ENCODE measurements at regions not wholly inside any gene's neighbourhood (a gene's known extent, or its start where the extent isn't known, plus 50 kb on each side); places are given as distances from the start of the nearest gene placed in this dataset.

GRCh38 chr1:168372307-168372706 is 91.6 kb downstream of the TBX19 start:
- DNase-seq (ENCODE audit: low read depth) = no peak
- TF ChIP-seq, protein P1, sequence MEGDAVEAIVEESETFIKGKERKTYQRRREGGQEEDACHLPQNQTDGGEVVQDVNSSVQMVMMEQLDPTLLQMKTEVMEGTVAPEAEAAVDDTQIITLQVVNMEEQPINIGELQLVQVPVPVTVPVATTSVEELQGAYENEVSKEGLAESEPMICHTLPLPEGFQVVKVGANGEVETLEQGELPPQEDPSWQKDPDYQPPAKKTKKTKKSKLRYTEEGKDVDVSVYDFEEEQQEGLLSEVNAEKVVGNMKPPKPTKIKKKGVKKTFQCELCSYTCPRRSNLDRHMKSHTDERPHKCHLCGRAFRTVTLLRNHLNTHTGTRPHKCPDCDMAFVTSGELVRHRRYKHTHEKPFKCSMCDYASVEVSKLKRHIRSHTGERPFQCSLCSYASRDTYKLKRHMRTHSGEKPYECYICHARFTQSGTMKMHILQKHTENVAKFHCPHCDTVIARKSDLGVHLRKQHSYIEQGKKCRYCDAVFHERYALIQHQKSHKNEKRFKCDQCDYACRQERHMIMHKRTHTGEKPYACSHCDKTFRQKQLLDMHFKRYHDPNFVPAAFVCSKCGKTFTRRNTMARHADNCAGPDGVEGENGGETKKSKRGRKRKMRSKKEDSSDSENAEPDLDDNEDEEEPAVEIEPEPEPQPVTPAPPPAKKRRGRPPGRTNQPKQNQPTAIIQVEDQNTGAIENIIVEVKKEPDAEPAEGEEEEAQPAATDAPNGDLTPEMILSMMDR (IDR thresholded peaks at IDR 0.05; ENCODE audit: insufficient read depth, low read length, poor library complexity, severe bottlenecking) = no peak
- no peaks in the 10 kb centered on the region for H3K36me3 ChIP-seq (ENCODE audit: control insufficient read depth, insufficient read depth, low read length)
- H3K4me3 ChIP-seq (ENCODE audit: low read depth, low read length) = no peak overlapping the region
- no peaks in the 10 kb centered on the region for H3K27me3 ChIP-seq (ENCODE audit: control insufficient read depth, insufficient read depth, low read length)

DNA sequence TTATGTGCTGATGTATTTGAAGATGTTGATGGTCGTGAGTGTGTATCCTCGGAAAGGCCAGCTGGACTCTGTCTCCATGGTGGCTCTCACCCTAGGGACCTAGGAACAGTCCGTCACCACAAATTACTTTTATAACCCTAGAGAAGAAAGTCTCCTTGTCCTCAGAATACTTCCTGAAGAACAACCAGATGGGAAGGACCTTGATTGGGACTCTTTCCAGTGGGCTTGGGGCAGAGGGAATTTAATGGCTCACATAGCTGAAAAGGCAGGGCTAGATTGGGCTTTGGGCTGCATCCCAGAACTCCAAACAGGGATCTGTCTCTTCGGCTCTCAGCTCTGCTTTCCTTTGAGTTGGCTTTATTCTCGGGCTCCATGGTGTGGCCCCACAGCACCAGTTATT is 90.8 kb downstream of the TBX19 start:
- no peak overlapping the region for H3K4me3 ChIP-seq (ENCODE audit: low read depth, low read length)
- H3K27me3 ChIP-seq (ENCODE audit: control insufficient read depth, insufficient read depth, low read length) = no peaks in the 10 kb centered on the region
- TF ChIP-seq, protein P1 (IDR thresholded peaks at IDR 0.05; ENCODE audit: insufficient read depth, low read length, poor library complexity, severe bottlenecking) = no peak
- no peaks in the 10 kb centered on the region for H3K36me3 ChIP-seq (ENCODE audit: control insufficient read depth, insufficient read depth, low read length)
- no peak for DNase-seq (ENCODE audit: low read depth)

- TF ChIP-seq, protein P1 (IDR thresholded peaks at IDR 0.05; ENCODE audit: insufficient read depth, low read length, poor library complexity, severe bottlenecking) = no peak
- DNase-seq (ENCODE audit: low read depth) = no peak
- Histone ChIP-seq H3K4me3 (ENCODE audit: low read depth, low read length) (no peak overlapping the region), H3K27me3 (ENCODE audit: control insufficient read depth, insufficient read depth, low read length) (no peaks in the 10 kb centered on the region), H3K36me3 (ENCODE audit: control insufficient read depth, insufficient read depth, low read length) (no peaks in the 10 kb centered on the region)
Observed at GRCh38 chr1:168370586-168370985, 89.9 kb downstream of the TBX19 start.

- H3K4me3 ChIP-seq (ENCODE audit: low read depth, low read length) = no peak overlapping the region
- TF ChIP-seq, protein P1 (IDR thresholded peaks at IDR 0.05; ENCODE audit: insufficient read depth, low read length, poor library complexity, severe bottlenecking) = no peak
- H3K36me3 ChIP-seq (ENCODE audit: control insufficient read depth, insufficient read depth, low read length) = no peaks in the 10 kb centered on the region
- no peaks in the 10 kb centered on the region for H3K27me3 ChIP-seq (ENCODE audit: control insufficient read depth, insufficient read depth, low read length)
- DNase-seq (ENCODE audit: low read depth) = no peak
Observed at GRCh38 chr1:168369655-168370054, 89.0 kb downstream of the TBX19 start.

- DNase-seq (ENCODE audit: low read depth) = no peak
- Histone ChIP-seq H3K36me3 (ENCODE audit: control insufficient read depth, insufficient read depth, low read length) (no peaks in the 10 kb centered on the region), H3K4me3 (ENCODE audit: low read depth, low read length) (no peak overlapping the region), H3K27me3 (ENCODE audit: control insufficient read depth, insufficient read depth, low read length) (no peaks in the 10 kb centered on the region)
- TF ChIP-seq, protein P1 (IDR thresholded peaks at IDR 0.05; ENCODE audit: insufficient read depth, low read length, poor library complexity, severe bottlenecking) = no peak
Observed at GRCh38 chr1:168368131-168368530, 87.5 kb downstream of the TBX19 start.

DNA sequence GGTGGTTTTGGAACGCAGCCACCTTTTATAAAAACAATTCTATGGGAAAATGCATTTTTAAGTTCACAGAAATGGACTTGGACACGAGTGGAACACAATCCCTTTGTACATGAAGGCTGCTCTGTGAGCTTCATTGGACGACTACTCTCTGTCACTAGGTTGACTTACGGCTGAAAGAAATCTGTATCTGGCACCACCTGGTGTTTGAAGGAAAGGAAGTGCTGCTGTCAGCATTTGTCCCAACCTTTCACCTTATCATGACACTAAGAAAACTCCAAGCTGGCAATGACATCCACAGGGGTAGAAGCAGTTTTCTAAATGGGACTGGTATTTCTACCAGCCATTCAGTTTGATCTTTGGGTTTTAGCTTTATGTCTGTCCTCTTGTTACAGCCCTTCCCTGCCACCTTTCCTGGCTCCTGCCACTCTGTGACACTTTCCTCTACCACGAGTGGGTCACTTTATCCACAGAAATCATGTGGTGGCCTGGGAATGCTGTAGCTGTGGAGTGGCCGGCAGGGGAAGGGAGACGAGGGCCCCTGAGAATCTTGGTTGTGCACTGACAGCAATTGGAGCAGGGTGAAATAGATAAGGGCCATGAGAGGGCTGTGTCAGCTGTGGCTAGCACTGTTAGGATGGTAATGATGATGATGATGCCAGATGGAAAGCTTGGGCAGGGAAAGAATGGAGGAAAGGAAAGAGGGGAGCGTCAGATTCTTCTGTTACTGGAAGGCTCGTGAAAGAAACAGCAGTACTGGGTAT is 85.2 kb downstream of the TBX19 start:
- H3K4me3 ChIP-seq (ENCODE audit: low read depth, low read length) = no peak overlapping the region
- DNase-seq (ENCODE audit: low read depth) = no peak
- H3K27me3 ChIP-seq (ENCODE audit: control insufficient read depth, insufficient read depth, low read length) = no peaks in the 10 kb centered on the region
- TF ChIP-seq, protein P1 (IDR thresholded peaks at IDR 0.05; ENCODE audit: insufficient read depth, low read length, poor library complexity, severe bottlenecking) = peak; percentile 16
- no peaks in the 10 kb centered on the region for H3K36me3 ChIP-seq (ENCODE audit: control insufficient read depth, insufficient read depth, low read length)
